GM19467 (cell line): ENCODE measurements at regions not wholly inside any gene's neighbourhood (a gene's known extent, or its start where the extent isn't known, plus 50 kb on each side); places are given as distances from the start of the nearest gene placed in this dataset.
"Not testable (repeated sequence)": the region's sequence is repeated elsewhere in the genome, so short reads cannot be mapped to it uniquely, and the experiment has no call there.

ENCODE experiments used
- ATAC-seq: cut with Tn5 transposase; IDR thresholded peaks from one replicate; pipeline ENCODE4 v1.9.1; 2021; ENCODE audit warnings: mild to moderate bottlenecking, moderate library complexity; ENCODE audit not compliant: unreplicated experiment

DNA sequence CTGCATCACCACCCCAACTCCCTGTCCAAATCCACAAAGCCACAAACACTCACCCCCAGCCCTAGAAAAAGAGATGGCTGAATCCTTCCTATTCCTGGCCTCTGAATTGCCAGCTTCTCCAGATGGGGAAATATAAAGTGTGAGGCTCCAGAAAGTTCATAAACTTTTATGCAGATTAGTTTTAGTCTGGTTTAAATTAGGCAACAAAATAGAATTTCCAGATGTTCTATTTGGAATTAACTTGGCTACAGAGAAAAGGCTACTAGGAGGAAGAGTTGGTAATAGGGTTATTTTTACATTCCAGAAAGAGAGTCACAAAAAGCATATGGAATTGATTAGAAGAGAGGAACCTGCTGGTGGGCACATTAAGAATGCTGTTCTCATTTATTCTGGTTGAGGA is 56.0 kb downstream of the EN1 start:
- no peak for ATAC-seq

DNA sequence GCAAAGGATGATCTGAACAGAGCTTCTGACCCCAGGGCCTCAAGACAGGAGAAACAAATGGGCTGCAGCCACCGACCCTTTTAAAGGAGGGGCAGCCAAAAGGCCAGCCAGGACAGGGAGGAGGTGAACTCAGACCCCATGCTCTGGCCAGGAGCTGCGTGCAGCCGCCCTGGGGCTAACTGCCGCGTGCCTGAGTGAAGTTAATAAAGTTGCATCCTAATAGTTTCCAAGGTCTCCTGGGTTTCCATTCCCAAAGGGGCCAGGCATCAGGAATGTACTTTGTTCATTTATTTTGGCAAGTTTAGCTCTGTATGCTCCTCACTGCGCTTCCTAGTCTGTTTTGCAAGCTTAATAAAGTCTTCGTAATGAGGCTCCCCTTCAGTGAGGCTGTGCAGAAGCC is 60.7 kb downstream of the EN1 start:
- ATAC-seq: no peak

DNA sequence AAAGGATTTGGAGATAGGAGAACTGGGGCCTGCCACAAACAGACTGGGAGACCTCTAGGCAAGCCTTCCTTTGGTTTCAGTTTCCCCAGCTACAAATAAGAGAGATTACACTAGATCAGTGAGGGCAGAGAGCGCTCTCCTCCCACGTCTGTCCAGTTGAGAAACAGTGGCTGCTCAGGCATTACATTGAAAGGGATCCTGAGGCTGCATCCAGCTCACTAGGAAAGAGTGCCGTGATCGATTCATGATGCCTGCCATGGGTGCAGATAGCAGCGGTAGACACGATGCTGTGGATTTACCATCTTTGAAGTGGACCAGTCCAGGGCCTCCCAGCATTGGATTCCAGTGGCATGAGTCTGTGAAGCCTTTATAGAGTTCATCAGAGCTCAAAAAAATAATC is 62.6 kb downstream of the EN1 start:
- no peak for ATAC-seq

DNA sequence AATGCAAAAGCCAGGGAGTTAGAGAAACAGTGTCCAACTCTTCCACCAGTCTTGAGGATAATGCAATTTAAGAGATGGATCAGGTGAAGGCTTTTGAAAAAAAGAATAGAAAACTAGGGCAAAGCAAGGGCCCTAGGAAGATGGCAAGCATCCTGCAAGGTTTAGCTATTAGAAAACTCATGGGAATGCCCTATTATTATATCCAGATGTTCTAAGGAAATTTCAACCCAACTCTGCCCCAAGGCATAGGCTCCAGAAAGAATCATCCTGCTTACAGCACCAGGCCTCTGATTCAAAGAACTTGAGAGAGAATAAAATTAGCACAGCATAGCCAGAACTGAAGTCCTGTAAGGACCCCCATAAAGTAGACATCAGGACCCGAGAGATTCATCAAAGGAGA is 68.1 kb downstream of the EN1 start:
- ATAC-seq: no peak

DNA sequence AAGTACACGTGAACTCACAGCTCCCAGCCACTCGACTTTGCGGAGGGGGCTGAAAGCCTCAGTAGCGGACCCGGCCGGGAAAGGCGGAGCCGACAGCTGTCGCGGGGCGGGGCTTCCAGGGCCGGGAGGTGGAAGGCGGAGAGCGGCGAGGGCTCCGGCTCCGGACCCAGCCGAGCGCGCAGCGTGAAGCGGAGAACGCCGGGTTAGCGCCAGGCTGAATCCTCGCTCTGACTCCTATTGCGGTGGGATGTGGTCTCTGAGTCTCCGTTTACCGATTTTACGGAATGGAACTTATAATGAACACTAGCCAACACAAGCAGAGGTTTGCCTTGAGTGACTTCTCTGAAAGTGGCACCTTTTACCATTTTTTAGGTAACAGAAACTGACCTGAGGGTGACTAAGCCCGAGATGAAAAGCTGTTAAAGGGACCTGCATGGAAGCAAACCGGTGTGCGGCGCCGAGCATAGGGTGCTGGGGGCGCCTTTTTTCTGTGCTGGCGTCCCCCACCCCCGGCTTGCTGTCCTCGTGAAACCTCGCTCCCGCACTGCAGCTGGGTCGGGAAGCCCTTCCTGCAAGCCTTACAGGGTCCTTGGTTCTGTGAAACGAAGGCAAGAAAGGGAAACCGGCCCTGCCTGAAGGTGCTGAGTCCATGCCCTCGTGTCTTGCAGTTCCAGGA is 72.9 kb downstream of the EN1 start:
- no peak for ATAC-seq

DNA sequence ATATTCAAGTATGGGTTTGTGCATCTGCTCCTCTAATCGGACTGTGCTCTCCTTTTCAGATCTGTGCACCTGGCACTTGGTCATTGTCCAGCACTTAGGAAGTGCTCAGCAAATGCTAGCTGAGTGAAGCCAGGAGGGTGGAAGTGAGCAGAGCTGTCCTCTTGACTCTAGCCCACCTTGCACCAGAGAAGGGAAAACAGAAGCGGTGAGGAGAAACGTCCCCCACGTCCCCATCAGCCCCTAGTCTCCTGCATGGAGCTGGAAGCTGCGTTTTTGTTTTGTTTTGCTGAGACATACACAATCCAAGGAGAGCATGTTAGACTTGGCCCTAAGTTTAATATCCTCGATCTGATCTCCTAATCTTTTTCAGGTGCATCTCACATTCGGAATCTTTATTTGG is 73.6 kb downstream of the EN1 start:
- ATAC-seq: no peak

DNA sequence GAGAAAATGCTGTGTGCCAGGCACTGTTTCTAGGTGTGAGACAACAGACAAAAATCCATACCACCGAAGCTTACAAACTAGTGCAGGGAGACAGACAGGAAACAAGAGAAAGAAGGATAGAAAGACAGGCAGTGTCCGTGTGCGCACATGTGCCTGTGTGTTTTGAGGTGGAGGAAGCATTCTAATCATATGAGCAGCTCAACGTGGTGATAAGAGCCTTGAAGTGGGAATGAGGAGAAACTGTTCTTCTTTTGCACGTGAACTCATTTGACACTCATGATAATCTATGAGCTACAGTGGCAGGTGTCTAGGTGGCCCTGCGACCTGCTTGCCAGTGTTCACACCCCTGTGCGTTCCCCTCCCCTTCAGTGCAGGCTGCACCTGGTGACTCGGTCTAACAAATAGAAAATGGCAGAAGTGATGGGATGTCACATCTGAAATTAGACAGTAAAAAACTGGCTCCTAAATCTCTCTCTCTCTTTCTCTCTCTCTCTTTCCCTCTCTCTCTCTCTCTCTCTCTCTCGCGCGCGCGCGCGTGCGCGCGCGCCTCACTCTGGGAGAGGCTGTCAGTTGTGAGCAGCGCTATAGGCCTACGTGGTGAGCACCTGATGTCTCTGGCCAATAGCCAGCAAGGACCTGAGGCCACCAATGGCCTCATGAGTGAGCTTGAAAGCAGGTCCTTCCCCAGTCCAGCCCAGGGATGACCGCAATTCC is 74.8 kb downstream of the EN1 start:
- no peak for ATAC-seq

DNA sequence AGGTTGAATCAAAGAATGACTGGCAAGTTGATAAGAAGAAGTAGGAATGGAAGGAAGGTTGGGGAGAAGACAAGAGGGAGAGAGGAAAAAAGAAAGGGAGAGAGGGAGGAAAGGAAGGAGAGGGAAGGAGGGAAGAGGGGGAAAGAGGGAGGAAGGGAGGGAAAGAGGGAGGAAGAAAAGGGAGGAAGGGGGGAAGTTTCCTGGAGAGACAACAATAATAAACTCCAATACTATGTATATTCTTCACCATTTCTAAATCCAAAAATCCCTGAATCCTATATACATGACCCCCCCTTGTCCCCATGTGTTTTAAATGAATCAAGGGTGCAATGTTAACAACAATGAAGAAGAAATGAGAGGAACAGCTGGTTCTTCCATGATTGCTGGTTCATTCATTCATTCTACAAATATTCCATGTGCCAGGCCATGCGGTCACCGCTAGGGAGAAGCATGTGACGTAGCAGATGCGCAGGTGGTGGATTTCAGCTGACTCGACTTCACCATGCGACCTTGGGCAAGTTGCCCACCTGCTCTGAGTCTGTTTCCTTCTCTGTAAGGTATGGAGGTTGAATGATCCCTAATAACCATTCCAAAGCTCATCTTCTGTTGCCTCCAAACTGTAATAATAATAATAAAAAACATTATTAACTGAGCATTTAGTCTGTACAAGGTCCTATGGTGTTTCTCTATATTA is 77.6 kb downstream of the EN1 start:
- ATAC-seq: no peak

DNA sequence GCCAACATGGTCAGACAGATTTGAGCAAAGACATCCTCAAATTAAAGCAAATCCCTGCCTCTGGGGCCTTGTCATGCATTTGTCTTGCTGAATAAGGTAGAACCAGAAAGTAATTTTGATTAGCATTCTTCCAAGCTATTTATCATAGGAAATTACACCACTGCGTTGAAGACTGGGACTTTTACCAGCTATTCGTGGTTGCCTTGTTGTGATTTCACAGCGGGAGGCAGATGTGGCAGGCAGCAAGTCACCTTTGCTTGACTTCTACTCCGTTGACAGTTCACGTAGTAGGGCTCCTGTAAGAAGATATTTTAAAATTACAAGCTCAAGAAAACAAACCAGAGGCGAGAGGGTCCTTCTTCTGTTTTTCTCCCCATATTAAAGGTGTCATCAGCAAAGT is 80.6 kb downstream of the EN1 start:
- no peak for ATAC-seq

DNA sequence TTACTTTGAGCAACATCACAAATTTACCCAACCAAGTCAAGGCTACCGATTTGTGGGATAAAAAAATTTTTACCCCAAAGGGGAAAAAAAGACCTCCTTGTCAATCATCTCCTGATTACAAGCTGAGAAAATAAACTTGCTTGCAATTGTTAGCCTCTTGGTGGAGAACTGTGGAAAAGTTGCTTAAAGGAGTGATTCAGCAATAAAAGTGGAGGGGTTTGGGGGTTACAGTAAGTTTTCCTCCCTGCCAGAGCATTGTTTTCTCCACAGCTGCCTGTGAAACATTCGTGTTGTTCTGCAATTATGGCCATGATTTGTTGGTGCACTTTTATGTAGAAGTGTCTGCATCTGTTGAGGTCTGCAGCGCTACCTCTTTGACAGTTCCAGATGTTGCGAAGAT is 82.6 kb downstream of the EN1 start:
- no peak for ATAC-seq

DNA sequence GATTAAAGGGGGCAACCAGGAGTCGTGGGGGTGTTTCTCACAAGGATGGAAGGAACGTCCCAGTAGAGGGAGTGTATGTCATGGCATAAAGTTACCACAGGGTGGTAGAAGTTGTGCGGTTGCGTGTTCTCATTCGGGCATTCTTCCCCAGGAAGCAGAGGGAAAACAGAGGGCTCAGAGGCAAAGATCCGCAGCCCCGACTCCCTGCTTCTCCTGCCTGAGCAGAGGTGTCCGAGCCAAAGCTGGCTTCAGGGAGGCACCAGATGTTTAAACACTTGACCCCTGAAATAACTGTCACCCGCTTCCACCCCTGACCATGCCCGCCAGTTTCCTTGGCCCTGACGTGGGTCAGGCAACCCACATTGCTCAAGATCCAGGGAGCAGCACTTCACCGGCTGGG is 83.7 kb downstream of the EN1 start:
- no peak for ATAC-seq

DNA sequence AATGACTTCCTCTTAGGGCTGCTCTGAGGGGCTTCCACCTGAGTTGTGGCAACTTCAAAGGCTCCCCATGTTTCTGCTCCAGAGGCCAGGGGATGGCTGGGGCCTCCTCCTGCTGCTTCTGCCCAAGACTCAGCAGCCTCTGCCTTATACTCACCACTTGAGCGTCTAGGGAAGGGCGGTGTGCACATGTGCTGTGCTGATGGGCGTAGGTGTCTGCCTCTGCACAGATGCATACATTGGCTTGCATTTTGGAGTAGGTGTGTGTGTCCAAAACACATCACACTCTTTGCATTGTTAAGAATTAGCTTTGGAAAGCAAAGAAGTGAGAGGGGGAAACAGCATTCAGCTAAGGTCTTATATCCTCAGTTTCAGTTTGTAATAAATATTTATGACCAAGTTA is 85.2 kb downstream of the EN1 start:
- no peak for ATAC-seq

DNA sequence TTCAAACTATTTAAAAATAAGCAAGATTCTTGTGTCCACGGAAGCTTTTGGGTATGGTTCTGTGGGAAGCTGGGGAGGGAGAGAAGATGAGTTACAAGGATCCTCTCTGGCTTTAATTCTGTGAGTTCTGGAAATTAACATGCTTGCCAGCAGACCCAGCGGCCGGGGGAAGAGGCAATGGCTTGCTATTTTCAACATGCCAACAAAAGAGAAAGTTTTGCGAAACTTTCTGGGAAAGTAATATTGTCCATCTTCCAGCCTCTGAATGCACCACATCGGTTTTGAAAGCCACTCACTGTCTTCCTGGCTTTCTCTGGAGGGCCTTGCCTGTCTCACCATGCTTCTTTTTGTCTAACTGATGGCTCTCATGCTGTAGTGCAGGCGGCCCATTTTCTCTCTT is 85.7 kb downstream of the EN1 start:
- ATAC-seq: no peak

DNA sequence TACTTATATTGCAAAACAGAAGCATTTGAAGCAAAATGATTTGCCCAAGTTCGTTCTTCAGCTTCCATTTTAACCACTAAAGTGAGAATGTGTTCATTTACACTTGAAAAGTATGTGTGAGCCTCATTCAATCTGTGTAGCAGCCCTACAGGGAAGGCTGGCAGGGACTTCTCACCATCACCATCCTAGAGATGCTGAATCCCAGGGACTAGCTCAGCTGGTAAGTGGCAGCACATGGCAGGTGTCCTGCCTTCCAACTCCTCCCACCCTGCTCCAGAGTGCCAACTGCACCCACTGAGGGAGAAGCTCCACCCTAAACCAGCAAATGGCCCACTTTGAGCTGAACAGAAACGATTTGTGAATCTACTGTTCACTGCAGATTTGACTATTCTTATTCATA is 91.5 kb downstream of the EN1 start:
- no peak for ATAC-seq

DNA sequence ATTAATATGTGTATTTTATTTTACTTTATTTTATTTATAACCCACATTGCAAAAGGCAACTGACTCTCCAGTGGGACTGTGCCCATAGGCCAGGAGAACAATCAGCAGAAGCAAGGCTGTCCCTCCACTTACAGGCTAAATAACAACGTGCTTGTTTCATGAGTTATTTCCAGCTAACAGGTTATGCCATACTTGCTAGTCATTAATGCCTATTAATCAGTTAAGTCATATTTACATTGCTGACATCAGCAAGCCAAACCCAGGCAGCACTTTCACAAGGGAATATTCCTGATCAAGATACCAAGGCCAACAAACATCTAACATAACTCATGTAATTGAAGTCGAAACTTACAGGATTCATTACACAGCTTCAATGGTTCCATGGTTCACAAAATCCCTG is 92.1 kb downstream of the EN1 start:
- no peak for ATAC-seq

DNA sequence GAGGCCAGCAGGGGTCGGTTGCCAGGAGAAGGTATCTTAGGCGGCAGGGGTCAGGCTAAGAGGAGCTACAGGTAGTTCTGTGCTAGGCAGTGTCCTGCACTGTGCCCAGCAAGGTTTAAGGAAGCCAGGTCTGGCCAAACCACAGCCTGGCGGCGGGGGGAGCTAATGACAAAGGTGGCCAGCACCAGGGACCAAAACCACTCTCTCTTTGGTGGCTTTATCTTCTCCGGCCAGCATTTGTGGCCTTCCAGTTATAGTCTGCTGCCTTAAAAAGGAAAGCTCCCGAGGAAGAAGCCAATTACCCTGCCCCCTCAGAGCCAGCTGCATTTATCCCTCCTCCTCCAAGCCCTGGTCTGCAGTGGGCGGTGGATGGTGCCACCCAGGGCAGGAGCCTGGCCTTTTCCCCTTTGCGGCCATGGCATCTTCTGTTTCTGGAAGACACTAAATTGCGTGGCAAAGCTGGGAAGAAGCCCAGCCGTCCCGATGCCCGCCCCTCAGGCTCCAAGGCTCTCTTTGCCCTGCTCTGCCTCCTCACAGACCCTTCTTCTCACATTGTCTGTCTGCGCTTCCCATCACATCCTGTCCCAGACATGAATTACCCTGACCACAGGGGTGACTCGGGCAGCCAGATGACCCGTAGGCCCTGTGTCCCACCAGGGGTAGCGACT is 94.6 kb downstream of the EN1 start:
- no peak for ATAC-seq

DNA sequence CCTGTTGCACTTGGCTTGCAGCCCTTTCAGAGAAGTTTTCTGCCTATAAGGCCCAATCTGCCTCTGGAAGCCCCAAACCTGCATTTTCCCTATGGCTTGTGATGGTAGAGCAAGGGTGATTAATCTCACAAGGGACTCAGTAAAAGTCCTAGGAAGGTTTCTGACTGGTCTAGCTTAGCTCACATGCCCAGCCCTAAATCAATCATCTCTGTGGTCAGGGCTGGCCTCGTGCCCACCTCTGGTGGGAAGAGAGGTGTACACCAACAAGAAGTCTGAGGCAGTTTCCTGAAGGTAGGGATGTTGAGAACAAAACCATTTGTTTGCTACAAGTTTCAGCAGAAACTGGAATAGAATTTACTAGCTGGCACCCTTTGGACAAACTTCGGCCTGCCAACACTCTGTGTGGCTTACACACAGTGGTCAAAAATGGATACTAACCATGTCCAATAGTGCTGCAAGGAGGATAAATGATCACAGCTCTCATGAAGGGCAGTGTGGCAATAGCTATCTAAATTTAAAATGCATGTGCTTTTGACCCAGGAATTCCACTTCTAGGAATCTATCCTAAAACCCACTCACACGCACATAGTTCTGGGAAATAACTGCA is 96.4 kb downstream of the EN1 start:
- no peak for ATAC-seq

DNA sequence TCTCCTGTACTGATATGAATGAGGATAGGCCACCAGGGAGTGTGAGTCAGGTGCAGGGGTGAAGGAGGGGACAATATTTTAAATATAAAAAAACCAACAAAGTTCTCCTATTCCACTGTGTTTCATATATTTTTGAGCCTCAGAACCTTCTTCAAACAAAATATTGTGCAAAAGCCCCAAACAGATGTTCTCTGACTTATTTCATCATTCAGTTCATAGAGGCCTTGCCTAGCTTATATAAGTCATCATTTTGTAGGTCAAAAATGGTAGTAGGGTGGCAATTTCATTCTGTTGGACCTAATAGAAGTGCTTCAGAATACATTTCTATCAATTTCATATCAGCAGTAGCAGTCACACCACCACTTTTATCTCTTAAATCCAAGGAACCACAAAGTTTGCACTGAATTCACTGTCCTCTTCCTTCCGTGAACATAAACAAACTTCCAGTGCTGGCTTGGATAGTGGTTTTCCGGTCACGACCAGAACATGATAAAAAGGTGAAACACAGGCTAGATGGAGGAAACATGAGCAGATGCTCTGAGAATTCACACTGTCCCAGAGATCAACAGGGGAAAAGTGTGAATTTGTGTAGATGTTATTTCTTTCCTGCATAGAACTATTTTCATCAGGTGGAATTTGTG is 99.1 kb downstream of the EN1 start:
- ATAC-seq: no peak

DNA sequence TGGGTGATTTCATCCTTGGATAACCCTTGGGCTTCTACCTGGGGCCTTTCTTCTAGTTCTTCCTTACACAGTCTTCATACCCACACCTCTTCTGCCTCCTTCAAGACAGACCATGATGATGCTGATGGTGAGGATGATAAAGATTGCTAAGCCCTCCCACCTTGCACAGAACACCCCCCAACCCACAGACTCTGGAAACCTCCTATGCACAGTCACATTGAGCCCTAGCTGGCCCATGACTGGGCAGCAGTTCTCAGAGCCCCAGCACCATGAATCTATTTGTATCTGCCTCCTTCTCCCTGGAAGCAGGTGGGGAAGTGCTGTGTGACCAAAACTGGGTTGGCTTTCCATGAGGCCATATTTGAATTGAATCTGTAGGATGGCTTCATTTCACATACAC is 99.8 kb downstream of the EN1 start:
- ATAC-seq: no peak

DNA sequence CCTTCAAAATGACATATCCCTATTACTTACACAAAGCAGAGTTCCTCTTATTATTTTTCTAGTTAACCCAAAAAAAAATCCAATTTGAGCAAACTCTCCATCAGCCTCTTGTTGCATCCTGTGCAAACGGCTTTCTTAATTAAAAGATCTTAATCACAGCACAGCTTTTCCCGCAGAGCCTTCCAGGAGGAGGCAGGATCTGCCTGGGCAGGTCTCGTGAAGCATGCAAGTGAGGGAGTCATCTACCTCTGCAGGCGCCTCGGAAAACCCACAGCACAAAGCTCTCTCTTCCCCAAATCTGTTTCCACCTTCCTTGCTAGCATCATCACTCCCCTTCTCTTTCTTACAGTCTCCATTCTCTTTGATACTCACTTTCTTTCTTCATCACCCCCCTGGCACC is 100.4 kb downstream of the EN1 start:
- ATAC-seq: no peak

DNA sequence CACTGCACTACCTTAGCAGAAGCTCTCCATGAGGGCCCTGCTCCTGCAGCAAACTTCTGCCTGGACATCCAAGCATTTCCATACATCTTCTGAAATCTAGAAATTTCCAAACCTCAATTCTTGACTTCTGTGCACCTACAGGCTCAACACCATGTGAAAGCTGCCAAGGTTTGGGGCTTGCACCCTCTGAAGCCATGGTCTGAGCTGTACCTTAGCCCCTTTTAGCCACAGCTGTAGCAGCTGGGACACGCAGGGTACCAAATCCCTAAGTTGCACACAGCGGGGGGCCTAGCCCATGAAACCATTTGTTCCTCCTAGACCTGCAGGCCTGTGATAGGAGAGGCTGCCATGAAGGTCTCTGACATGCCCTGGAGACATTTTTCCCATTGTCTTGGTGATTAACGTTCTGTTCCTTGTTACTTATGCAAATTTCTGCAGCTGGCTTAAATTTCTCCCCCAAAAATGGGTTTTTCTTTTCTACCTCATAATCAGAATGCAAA is 102.7 kb downstream of the EN1 start:
- ATAC-seq: not testable (repeated sequence)
